CD4-positive, alpha-beta T cell treated with Interleukin-4 for 4 hours (primary cell): ENCODE measurements at regions not wholly inside any gene's neighbourhood (a gene's known extent, or its start where the extent isn't known, plus 50 kb on each side); places are given as distances from the start of the nearest gene placed in this dataset.
A peak's percentile ranks its signal among the peaks of the same experiment; 100 is the strongest.
"Not testable (repeated sequence)": the region's sequence is repeated elsewhere in the genome, so short reads cannot be mapped to it uniquely, and the experiment has no call there.

Experiments
- DNase-seq: peaks from one replicate; pipeline ENCODE4 v3.0.0-alpha.2; 2020

DNA sequence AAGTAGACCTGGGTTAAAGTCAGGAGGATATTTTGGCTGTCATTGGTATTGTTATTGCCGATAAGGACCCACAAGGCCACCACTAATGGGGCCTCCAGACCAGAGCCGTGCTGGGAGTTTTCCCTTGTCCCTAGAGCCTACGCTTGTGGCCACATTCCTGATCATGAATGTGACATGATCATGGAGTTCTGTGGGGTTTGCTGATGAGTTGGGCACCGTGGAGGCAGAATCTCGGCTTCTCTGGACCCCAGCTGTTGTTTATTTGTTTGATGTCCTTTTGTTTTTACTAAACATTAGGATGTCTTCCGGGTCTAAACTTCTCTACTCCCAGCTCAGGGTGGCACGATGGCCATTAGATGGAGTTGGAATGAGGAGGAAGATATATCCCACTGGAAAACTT is 74.9 kb upstream of the TMPRSS2 start:
- no peak for DNase-seq

GRCh38 chr21:41582298-41582840 is 74.4 kb upstream of the TMPRSS2 start:
- DNase-seq: no peak

- DNase-seq: no peak
Measured at GRCh38 chr21:41581592-41582228, 73.8 kb upstream of the TMPRSS2 start.

- DNase-seq: no peak
Measured at GRCh38 chr21:41580758-41581554, 73.0 kb upstream of the TMPRSS2 start.

- no peak for DNase-seq
Measured at GRCh38 chr21:41579692-41580091, 71.7 kb upstream of the TMPRSS2 start.

DNA sequence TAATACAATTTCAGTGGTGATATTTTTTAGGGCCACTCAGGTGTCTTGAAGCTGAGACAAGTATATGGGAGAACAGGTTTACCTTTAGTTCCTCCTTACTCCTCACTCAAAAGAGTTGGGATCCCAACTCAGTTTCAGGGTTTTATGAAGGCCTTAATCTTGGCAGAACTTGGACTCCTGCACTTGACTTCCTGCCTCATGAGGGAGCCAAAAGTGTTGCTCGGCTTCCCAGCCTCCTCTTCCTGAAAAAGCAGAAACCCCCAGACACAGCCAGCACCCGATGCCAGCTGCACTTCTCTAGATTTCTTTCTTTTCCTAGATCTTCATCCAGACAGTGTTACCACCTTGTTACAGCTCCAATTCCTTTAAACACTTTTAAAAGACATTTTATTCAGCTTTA is 70.8 kb upstream of the TMPRSS2 start:
- DNase-seq: no peak

DNA sequence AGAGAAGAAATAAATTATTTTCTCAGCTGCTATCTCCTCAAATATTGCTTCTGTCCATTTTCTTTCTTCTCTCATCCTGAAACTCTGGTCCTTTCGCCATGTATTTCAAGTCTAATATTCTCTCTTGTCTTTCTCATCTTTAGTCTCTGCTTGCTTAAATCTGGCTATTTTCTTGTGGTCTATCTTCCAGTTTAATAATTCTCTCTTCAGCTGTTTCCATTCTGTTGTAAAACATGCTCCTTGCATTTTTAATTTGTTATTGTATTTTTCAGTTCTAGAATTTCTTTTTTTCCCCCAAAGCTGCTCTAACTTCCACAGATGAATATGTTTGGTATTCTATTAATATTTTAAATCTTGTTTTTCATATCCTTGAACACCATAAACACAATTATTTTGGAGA is 70.1 kb upstream of the TMPRSS2 start:
- no peak for DNase-seq

- DNase-seq: no peak
Measured at GRCh38 chr21:41576013-41576615, 68.2 kb upstream of the TMPRSS2 start.

GRCh38 chr21:41573902-41574690 is 66.1 kb upstream of the TMPRSS2 start:
- DNase-seq: no peak

DNA sequence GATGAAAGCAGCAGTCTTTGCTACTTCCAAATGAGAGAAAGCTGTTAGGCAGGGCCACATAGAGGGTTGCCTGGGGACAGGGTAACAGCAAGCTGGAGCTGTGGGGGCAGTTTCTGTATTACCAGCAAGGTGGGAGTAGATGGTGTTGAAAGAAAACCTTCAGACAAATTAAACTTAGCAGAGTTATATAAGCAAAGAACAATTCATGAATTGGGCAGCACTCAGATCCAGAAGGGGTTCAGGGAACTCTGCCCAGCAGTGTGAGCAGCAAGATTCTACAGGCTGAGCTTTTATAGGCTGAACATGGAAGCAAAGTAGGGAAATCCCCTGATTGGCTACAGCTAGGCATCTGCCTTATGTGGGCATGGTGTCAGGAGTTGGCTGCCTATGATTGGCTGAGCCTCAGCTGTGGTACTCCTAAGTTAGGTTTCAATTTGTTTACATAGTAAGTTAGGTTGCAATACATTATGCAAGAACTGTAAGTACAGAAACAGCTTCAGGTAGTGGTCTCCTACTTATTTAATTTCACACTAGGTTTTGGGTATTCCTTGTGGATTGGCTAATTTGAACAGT is 64.1 kb upstream of the TMPRSS2 start:
- no peak for DNase-seq

DNA sequence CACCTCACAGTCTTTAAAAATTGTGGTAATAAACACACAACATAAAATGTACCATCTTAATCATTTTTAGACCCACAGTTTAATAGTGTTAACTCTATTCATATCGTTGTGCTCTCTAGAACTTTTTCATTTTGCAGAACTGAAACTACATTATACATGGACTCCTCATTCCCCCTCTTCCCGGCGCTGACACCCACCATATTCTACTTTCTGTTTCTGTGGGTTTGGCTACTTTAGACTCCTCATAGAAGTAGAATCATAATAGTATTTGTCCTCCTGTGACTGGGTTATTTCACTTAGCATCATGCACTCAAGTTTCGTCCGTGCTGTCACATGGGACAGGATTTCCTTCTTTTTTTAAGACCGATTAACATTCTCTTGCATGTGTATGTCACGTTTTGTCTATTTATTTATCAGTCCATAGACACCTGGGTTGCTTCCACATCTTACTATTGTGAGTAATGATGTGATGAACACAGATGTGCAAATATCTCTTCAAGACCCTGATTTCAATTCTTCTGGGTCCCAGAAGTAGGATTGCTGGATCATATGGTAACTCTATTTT is 62.9 kb upstream of the TMPRSS2 start:
- no peak for DNase-seq

- no peak for DNase-seq
Measured at GRCh38 chr21:41568606-41569385, 60.8 kb upstream of the TMPRSS2 start.

DNA sequence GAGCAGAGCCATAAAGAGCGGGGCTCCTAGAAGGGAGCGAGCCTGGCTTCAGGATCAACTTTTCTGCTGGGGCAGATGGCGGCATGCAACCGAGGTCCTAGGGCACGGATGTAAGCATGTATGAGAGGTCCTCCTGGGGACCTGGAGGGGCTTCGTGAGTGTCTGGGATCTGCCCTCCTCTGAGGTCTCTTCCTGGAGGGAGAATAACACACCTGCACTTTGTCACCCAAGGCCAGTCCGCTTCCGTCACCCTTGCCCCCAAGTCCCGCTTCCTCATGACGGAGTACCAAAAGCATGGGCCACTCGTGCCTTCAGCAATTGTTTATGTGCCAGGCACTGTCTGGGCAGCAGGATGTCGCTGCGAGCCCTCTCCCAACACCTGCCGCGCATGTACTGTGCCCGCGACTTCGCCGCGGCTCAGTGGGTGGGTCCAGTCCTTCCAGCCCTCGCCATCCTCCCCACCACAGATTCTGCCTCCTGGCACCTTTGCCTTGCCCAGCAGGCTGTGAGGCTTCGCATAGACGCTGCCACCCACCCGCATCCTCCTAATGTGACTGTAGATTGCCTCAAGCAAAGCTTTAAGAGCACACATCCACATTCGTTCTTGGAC is 60.0 kb upstream of the TMPRSS2 start:
- DNase-seq: no peak

GRCh38 chr21:41567237-41567636 is 59.3 kb upstream of the TMPRSS2 start:
- not testable (repeated sequence) for DNase-seq

DNA sequence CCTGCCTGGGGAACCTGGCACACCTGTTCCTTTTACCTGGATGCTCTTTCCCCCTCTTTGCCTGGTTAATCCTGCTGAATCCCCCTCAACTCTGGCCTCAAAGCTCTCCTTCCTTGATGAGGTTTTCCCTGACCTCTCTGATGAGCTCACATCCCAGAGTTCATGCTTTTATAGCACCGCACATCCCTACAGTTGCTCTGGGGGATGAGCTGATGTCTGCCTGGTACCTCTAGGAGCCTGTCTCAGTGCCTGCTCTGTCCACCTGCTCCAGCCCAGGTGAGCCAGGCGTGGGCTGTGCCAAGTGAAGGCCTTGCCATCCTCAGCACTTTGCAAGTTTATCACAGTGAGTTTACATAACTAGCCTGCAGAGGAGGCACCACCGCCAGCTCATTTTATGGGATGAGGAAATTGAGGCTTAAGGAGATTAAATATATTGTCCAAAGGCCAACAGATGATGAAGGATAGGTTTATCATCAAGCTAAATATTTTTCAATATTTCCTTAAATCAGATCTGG is 58.6 kb upstream of the TMPRSS2 start:
- no peak for DNase-seq

DNA sequence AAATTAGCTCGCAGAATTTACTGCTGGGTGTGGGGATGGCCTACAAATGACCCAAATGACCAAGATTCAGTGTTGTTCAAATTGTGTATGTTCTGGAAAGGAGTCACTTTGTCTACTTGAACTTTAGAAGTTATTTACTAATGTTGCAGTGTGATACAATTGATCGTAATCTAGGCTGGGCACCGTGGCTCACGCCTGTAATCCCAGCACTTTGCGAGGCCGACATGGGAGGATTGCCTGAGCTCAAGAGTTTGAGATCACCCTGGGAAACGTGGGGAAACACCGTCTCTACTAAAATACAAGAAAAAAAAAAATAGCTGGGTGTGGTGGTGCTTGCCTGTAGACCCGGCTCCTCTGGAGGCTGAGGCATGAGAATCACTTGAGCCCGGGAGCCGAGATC is 57.6 kb upstream of the TMPRSS2 start:
- no peak for DNase-seq

DNA sequence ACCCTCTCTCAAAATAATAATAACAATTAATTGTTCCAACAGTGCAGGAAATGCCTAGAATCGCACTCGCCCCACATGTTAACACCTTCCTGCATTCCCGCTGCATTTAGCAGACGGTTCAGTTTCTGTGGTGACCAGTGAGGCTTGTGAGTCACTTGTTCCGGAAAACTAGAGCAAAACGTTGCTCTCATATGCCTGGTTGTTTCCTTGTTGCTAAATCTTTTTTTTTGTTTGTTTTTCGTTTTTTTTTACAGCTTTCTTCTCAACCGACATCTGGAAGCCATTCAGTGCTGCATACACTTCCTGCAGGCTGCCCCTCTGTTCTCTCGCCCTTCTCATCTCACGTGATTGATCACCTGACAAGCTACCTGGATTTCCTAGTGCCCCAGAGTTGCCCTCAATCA is 56.9 kb upstream of the TMPRSS2 start:
- DNase-seq: peak; percentile 0

- DNase-seq: no peak
Measured at GRCh38 chr21:41562101-41563000, 54.4 kb upstream of the TMPRSS2 start.

DNA sequence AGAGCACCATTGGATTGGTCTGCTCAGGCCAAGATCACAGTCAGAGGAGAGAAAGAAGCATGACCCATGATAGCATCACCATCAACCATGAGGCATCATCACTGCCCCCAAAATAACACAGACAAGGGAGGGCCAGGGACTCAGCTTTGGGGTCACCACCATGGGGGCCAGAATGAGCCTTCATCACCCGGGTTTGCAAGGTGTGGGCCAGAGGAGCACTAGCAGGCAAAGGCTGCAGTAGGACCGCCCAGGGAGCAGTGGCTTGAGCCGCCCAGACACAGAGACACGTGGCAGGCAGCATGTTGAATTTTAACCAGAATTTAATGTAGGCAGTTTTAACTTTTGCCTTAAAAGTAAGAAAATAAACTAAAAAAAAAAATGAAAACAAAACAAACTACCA is 53.7 kb upstream of the TMPRSS2 start:
- no peak for DNase-seq

DNA sequence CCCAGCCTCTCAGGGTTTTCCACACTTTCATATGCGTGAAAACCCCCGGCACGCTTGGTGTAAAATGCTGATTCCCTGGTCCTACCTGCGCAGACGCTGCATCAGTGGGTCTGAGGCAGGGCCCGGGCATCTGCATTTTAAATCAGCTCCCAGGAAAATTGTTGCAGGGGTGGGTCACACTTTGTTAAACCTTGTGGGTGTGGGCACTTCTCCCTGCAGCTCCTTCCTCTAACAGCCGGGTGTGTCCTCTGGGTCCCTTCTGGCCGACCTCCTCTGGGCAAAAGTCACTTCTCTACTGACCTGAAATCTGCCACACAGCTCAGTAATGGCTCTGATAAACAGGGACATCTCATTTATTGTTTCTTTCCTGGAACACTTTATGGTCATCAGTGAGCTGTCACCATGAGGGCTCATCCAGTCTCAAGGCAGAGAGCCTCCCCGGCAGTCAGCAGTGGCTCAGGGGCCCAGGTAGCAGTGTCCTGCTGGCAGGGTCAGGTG is 52.8 kb upstream of the TMPRSS2 start:
- no peak for DNase-seq
